Bronchial epithelial cell (primary cell): ENCODE measurements at regions not wholly inside any gene's neighbourhood (a gene's known extent, or its start where the extent isn't known, plus 50 kb on each side); places are given as distances from the start of the nearest gene placed in this dataset.

Source experiments
- DNase-seq: peaks from one replicate; pipeline ENCODE4 v3.0.0-alpha.2; 2010; ENCODE audit warnings: low read depth
- FAIRE-seq: peaks from 2 replicates; lab custom pipeline; 2011; peaks lifted over from hg19 to GRCh38; lab: Jason Lieb, UNC
- H3K27me3 ChIP-seq: 2 replicates; pipeline ENCODE4 v1.5.1; 2011; ENCODE audit warnings: low read length; ENCODE audit not compliant: control insufficient read depth, insufficient read depth
- H3K36me3 ChIP-seq: 2 replicates; pipeline ENCODE4 v1.5.1; 2011; ENCODE audit warnings: low read length; ENCODE audit not compliant: control insufficient read depth, insufficient read depth
- H3K4me3 ChIP-seq: 2 replicates; pipeline ENCODE4 v1.5.1; 2011; ENCODE audit warnings: mild to moderate bottlenecking, low read depth, low read length, control low read depth
- CTCF ChIP-seq: IDR thresholded peaks from 2 replicates; pipeline ENCODE4 v1.5.1; 2011; ENCODE audit warnings: mild to moderate bottlenecking, moderate library complexity, low read length, control low read depth, inconsistent platforms; ENCODE audit not compliant: insufficient read depth, severe bottlenecking

- no peaks in the 10 kb centered on the region for H3K27me3 ChIP-seq
Observed at GRCh38 chr9:11794984-11795383, 898.2 kb upstream of the TYRP1 start.

GRCh38 chr9:11805969-11806368, 887.2 kb upstream of the TYRP1 start:
- Histone ChIP-seq H3K27me3 (no peaks in the 10 kb centered on the region), H3K36me3 (no peaks in the 10 kb centered on the region), H3K4me3 (no peak overlapping the region)
- DNase-seq, result no peak
- no peak for FAIRE-seq
- no peak for TF ChIP-seq CTCF

More at GRCh38 chr9:11794984-11795383, 898.2 kb upstream of the TYRP1 start:
- H3K36me3 ChIP-seq, result no peaks in the 10 kb centered on the region
- H3K4me3 ChIP-seq, result no peak overlapping the region
- FAIRE-seq (no peak), DNase-seq (no peak)
- no peak for TF ChIP-seq CTCF

GRCh38 chr9:11821306-11821975, 871.7 kb upstream of the TYRP1 start:
- Histone ChIP-seq H3K36me3 (no peaks in the 10 kb centered on the region), H3K27me3 (no peaks in the 10 kb centered on the region), H3K4me3 (no peak overlapping the region)
- FAIRE-seq (no peak), DNase-seq (no peak)
- TF ChIP-seq CTCF, result no peak

- no peak overlapping the region for H3K4me3 ChIP-seq
- DNase-seq (no peak), FAIRE-seq (no peak)
- TF ChIP-seq CTCF, result no peak
- no peaks in the 10 kb centered on the region for H3K36me3 ChIP-seq
- H3K27me3 ChIP-seq, result no peaks in the 10 kb centered on the region
Observed at GRCh38 chr9:11828201-11828600, 865.0 kb upstream of the TYRP1 start.

GRCh38 chr9:11833056-11833455, 860.1 kb upstream of the TYRP1 start:
- Histone ChIP-seq H3K4me3 (no peak overlapping the region), H3K36me3 (no peaks in the 10 kb centered on the region), H3K27me3 (no peaks in the 10 kb centered on the region)
- DNase-seq (no peak), FAIRE-seq (no peak)
- no peak for TF ChIP-seq CTCF

- TF ChIP-seq CTCF, result no peak
- no peaks in the 10 kb centered on the region for H3K27me3 ChIP-seq
- DNase-seq (no peak), FAIRE-seq (no peak)
- no peak overlapping the region for H3K4me3 ChIP-seq
- H3K36me3 ChIP-seq, result no peaks in the 10 kb centered on the region
Observed at GRCh38 chr9:11868795-11869194, 824.4 kb upstream of the TYRP1 start.
